Right lobe of liver (tissue), 6 donors: ENCODE measurements at regions not wholly inside any gene's neighbourhood (a gene's known extent, or its start where the extent isn't known, plus 50 kb on each side); places are given as distances from the start of the nearest gene placed in this dataset.

Experiments
- ATAC-seq, 4 donors: fragments of 200-7000 bp; cut with Tn5 transposase; one replicate each; pipeline ENCODE4 v1.9.1; 2020; ENCODE audit warnings: mild to moderate bottlenecking in 4 of 4, moderate library complexity in 4 of 4
- DNase-seq, 3 donors: peaks; one replicate each; pipeline ENCODE4 v3.0.0-alpha.2; 2020
- H3K27ac ChIP-seq, 3 donors: fragments of 200-600 bp; one replicate each; pipeline ENCODE4 v1.8.0; 2022
- H3K27me3 ChIP-seq, 2 donors: fragments of 200-600 bp; one replicate each; pipeline ENCODE4 v1.8.0; 2022
- H3K36me3 ChIP-seq, 4 donors: fragments of 200-600 bp; sonication (generic) in 1 of 4; one replicate each; pipeline versions ENCODE4 v1.5.1 to v1.8.0; 2017 to 2022; ENCODE audit warnings: control low read depth in 1 of 4
- H3K4me1 ChIP-seq, 4 donors: fragments of 200-600 bp; sonication (generic) in 1 of 4; one replicate each; pipeline versions ENCODE4 v1.5.1 to v1.8.0; 2017 to 2022; ENCODE audit warnings: control low read depth in 1 of 4
- H3K4me3 ChIP-seq, 3 donors: fragments of 200-600 bp; one replicate each; pipeline ENCODE4 v1.8.0; 2022
- H3K9me3 ChIP-seq, 4 donors: fragments of 200-600 bp; sonication (generic) in 1 of 4; one replicate each; pipeline versions ENCODE4 v1.5.1 to v1.8.0; 2017 to 2022; ENCODE audit warnings: control low read depth in 1 of 4
- POLR2A ChIP-seq: fragments of 450-650 bp; IDR thresholded peaks from one replicate; pipeline ENCODE4 v1.6.1; 2017; ENCODE audit warnings: antibody characterized with exemption, mild to moderate bottlenecking
- WGBS: methylation state at CpG from one replicate; pipeline ENCODE4 v1.1.6; 2018; ENCODE audit warnings: low coverage, low lambda C conversion rate; ENCODE audit not compliant: insufficient coverage; ENCODE audit errors: missing lambda C conversion rate; 5-methylcytosine and 5-hydroxymethylcytosine counted together
- intact Hi-C, 2 donors: fragments of 100-400 bp; cut with DNase I; formaldehyde crosslinking; loops; one replicate each; pipeline versions ENCODE4 v1.11.2 to v1.14.1; 2022
- TF ChIP-seq, protein P1 (sequence below), 4 donors: fragments of 200-600 bp in 3 of 4; fragments of 450-650 bp in 1 of 4; IDR thresholded peaks; one replicate each; pipeline versions ENCODE4 v1.5.1 to v1.8.0; 2016 to 2022; ENCODE audit warnings: antibody characterized with exemption in 4 of 4, mild to moderate bottlenecking in 2 of 4
- donor health status: DM: no; HTN: yes; CAD: no.
- donor health status: DM: no; HTN: no; CAD: no.
- donor health status: DM: no; HTN: no; CAD: no.
- donor health status: DM: no; HTN: yes; CAD: no.
- donor health status: DM: no; HTN: yes; CAD: no.

DNA sequence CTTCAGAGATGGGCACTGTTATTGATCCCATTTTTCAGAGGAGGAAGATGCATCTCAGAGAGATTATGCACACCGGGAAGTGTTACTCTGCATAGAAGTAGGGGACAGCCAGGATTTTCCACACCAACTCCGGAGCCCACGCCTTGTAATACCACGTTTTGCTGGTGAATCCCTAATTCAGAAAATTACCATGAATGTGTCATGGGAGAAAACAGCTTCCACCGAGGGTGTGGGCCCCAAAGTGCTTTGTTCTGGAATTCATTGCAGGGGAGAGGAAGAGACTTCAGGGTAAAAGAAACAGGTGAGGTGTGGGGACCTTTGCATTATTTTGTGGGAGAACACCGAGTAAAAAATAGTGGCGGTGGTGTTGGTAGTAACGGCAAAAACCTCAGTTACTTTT, 1051.4 kb upstream of the RBFOX1 start:
- H3K36me3 ChIP-seq = no peaks in the 10 kb centered on the region
- H3K4me1 ChIP-seq = no peaks in the 10 kb centered on the region
- H3K4me3 ChIP-seq = no peak overlapping the region
- intact Hi-C loops = no loop called here
- WGBS = 72% methylated on average over 5 of the region's 8 CpGs
- H3K27me3 ChIP-seq = no peaks in the 10 kb centered on the region
- TF ChIP-seq, protein P1, sequence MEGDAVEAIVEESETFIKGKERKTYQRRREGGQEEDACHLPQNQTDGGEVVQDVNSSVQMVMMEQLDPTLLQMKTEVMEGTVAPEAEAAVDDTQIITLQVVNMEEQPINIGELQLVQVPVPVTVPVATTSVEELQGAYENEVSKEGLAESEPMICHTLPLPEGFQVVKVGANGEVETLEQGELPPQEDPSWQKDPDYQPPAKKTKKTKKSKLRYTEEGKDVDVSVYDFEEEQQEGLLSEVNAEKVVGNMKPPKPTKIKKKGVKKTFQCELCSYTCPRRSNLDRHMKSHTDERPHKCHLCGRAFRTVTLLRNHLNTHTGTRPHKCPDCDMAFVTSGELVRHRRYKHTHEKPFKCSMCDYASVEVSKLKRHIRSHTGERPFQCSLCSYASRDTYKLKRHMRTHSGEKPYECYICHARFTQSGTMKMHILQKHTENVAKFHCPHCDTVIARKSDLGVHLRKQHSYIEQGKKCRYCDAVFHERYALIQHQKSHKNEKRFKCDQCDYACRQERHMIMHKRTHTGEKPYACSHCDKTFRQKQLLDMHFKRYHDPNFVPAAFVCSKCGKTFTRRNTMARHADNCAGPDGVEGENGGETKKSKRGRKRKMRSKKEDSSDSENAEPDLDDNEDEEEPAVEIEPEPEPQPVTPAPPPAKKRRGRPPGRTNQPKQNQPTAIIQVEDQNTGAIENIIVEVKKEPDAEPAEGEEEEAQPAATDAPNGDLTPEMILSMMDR (IDR thresholded peaks at IDR 0.05) = no peak
- TF ChIP-seq POLR2A = no peak
- no peak overlapping the region for H3K27ac ChIP-seq
- no peak for DNase-seq
- no peaks in the 10 kb centered on the region for H3K9me3 ChIP-seq
- no peak for ATAC-seq

DNA sequence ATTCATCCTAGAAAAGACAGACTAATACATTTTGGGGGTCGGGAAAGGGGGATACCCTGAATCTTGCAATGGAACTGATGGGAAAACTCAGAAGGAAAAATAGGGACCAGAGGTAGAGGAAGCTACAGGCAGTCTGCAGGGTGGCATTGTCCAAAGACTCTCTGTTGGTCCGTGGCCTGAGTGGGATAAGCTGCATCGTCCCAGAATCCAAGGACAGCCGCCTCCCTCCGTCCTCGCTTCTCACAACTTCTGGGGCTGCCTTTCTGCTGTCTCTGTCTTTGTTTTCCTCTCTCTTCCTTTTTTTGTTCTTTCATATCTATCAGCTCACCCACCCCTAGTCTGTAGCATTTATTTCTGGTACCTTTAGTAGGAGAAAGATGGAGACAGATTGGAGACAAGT, 1052.6 kb upstream of the RBFOX1 start:
- DNase-seq = no peak
- H3K36me3 ChIP-seq = no peaks in the 10 kb centered on the region
- ATAC-seq = no peak
- WGBS = 52% methylated on average over 4 of the region's 6 CpGs
- no peaks in the 10 kb centered on the region for H3K27me3 ChIP-seq
- intact Hi-C loops = no loop called here
- no peak overlapping the region for H3K27ac ChIP-seq
- H3K9me3 ChIP-seq = no peaks in the 10 kb centered on the region
- H3K4me3 ChIP-seq = no peak overlapping the region
- no peaks in the 10 kb centered on the region for H3K4me1 ChIP-seq
- TF ChIP-seq, protein P1 (IDR thresholded peaks at IDR 0.05) = no peak
- no peak for TF ChIP-seq POLR2A

DNA sequence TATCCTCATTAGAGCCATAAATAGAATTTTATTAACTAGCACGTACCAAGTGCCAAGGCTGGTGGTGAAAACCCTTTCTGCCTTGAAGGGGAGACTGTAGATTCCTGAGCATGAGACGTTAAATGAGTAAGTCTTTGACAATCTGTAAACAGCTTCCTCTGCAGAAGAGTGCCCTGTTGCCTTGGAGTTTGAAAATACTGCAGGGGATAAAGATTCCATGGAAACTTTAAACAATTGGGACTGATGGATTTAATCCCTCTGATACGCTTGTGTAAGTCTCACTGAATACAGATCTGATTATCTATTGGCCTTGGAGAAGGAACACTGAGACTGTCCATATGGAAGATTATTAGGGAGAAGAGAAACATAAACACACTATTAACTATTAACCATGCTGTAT, 1053.4 kb upstream of the RBFOX1 start:
- Histone ChIP-seq H3K9me3 (no peaks in the 10 kb centered on the region), H3K4me1 (no peaks in the 10 kb centered on the region), H3K27ac (no peak overlapping the region), H3K27me3 (no peaks in the 10 kb centered on the region), H3K36me3 (no peaks in the 10 kb centered on the region), H3K4me3 (no peak overlapping the region)
- TF ChIP-seq, protein P1 (IDR thresholded peaks at IDR 0.05) = no peak
- no peak for TF ChIP-seq POLR2A
- no peak for ATAC-seq
- 23% methylated on average over 3 of the region's 3 CpGs for WGBS
- DNase-seq = no peak
- intact Hi-C loops = no loop called here

GRCh38 chr16:6274351-6274750, 1058.3 kb upstream of the RBFOX1 start:
- Histone ChIP-seq H3K9me3 (no peaks in the 10 kb centered on the region), H3K27ac (no peak overlapping the region), H3K36me3 (no peaks in the 10 kb centered on the region), H3K4me1 (no peaks in the 10 kb centered on the region), H3K27me3 (no peaks in the 10 kb centered on the region), H3K4me3 (no peak overlapping the region)
- TF ChIP-seq, protein P1 (IDR thresholded peaks at IDR 0.05) = no peak
- TF ChIP-seq POLR2A = no peak
- ATAC-seq (no peak), DNase-seq (no peak)
- 85% methylated on average over 3 of the region's 3 CpGs for WGBS
- intact Hi-C loops = no loop called here

GRCh38 chr16:6267682-6268081, 1065.0 kb upstream of the RBFOX1 start:
- H3K27ac ChIP-seq = no peak overlapping the region
- no peaks in the 10 kb centered on the region for H3K27me3 ChIP-seq
- DNase-seq = no peak
- no peaks in the 10 kb centered on the region for H3K36me3 ChIP-seq
- no peaks in the 10 kb centered on the region for H3K4me1 ChIP-seq
- WGBS = 44% methylated on average over 3 of the region's 3 CpGs
- intact Hi-C loops = no loop called here
- H3K9me3 ChIP-seq = no peaks in the 10 kb centered on the region
- ATAC-seq = no peak
- no peak overlapping the region for H3K4me3 ChIP-seq
- TF ChIP-seq, protein P1 (IDR thresholded peaks at IDR 0.05) = no peak
- TF ChIP-seq POLR2A = no peak
